ENCODE measurements at regions not wholly inside any gene's neighbourhood (a gene's known extent, or its start where the extent isn't known, plus 50 kb on each side); places are given as distances from the start of the nearest gene placed in this dataset.

GRCh38 chr13:62122434-62122833, 706.8 kb upstream of the PCDH20 start:
- no peak overlapping the region for H4K8ac ChIP-seq (replicated peaks; ENCODE audit: insufficient read length, low read depth, low read length)
- H2BK20ac ChIP-seq (ENCODE audit: low read depth, low read length, poor library complexity, severe bottlenecking): no peak overlapping the region
- H3K4me1 Mint-ChIP-seq: no peaks in the 10 kb centered on the region
- no peaks in the 10 kb centered on the region for H3K23me2 ChIP-seq (ENCODE audit: insufficient read length, low read depth, low read length, poor library complexity, severe bottlenecking)
- H3K36me3 Mint-ChIP-seq (ENCODE audit: insufficient read depth in 1 of 3, low read depth in 3 of 3): no peaks in the 10 kb centered on the region
- H3K79me1 ChIP-seq (ENCODE audit: insufficient read depth, low read depth, low read length, poor library complexity, severe bottlenecking): no peaks in the 10 kb centered on the region
- H4K20me1 ChIP-seq (ENCODE audit: control insufficient read depth, insufficient read depth, insufficient read length): no peaks in the 10 kb centered on the region
- H3K9me3 ChIP-seq (ENCODE audit: control insufficient read depth, low read depth, low read length): no peaks in the 10 kb centered on the region
- H3K56ac ChIP-seq (ENCODE audit: insufficient read length, low read depth, low read length): no peak overlapping the region
- no peak overlapping the region for H2BK5ac ChIP-seq (ENCODE audit: insufficient read length, low read length)
- no peak overlapping the region for H2BK120ac ChIP-seq (ENCODE audit: low read depth, low read length, poor library complexity, severe bottlenecking)
- TF ChIP-seq CTCF (conservative IDR thresholded peaks at IDR 0.05): no peak
- H3K4ac ChIP-seq (ENCODE audit: low read depth, low read length): no peak overlapping the region
- H3K27ac Mint-ChIP-seq: no peak overlapping the region
- H3T11ph ChIP-seq (ENCODE audit: low read length): no peak overlapping the region
- H2BK15ac ChIP-seq (ENCODE audit: low read depth, low read length): no peak overlapping the region
- H3K14ac ChIP-seq (ENCODE audit: insufficient read depth, low read length): no peak overlapping the region
- no peaks in the 10 kb centered on the region for H3K27me3 ChIP-seq (ENCODE audit: insufficient read depth, low read length)
- H3K4me1 ChIP-seq (ENCODE audit: insufficient read depth, low read length): no peaks in the 10 kb centered on the region
- H4K5ac ChIP-seq (ENCODE audit: insufficient read length, low read depth, low read length): no peak overlapping the region
- DNase-seq: no peak
- no peaks in the 10 kb centered on the region for H3K27me3 Mint-ChIP-seq (ENCODE audit: low read depth)
- H3K79me2 ChIP-seq (ENCODE audit: insufficient read depth, low read length): no peaks in the 10 kb centered on the region
- H3K23ac ChIP-seq (ENCODE audit: insufficient read length, low read depth, low read length): no peak overlapping the region
- H2AK5ac ChIP-seq (ENCODE audit: insufficient read length, low read length): no peak overlapping the region
- no peak overlapping the region for H4K91ac ChIP-seq (ENCODE audit: insufficient read length, low read depth, low read length)
- H3K9ac ChIP-seq (ENCODE audit: extremely low read depth, insufficient read length, low read length): no peak overlapping the region
- no peak overlapping the region for H3K27ac ChIP-seq (ENCODE audit: insufficient read length, low read depth, low read length)
- no peak overlapping the region for H3K18ac ChIP-seq (ENCODE audit: insufficient read length, low read depth, low read length)
- no peak overlapping the region for H3K4me3 Mint-ChIP-seq
- WGBS (ENCODE audit: extremely low coverage, insufficient read length, low lambda C conversion rate): no CpG with 5 or more reads among the region's 2 CpGs
- no peak overlapping the region for H3K4me2 ChIP-seq (ENCODE audit: insufficient read depth, insufficient read length, low read length)
- no peak overlapping the region for H2AFZ ChIP-seq (ENCODE audit: low read length)
- H3K9me3 Mint-ChIP-seq: no peaks in the 10 kb centered on the region
- H2BK12ac ChIP-seq (ENCODE audit: insufficient read length, low read depth, low read length): no peak overlapping the region
